C4-2B (cell line): ENCODE measurements at regions not wholly inside any gene's neighbourhood (a gene's known extent, or its start where the extent isn't known, plus 50 kb on each side); places are given as distances from the start of the nearest gene placed in this dataset.

ENCODE experiments used
- H3K27ac ChIP-seq: fragments of 450-650 bp; 2 replicates; pipeline ENCODE4 v1.5.1; 2017
- ZFX ChIP-seq: fragments of 450-650 bp; IDR thresholded peaks from 2 replicates; pipeline ENCODE4 v1.6.1; 2017
- TF ChIP-seq, protein P1 (sequence below): fragments of 450-650 bp; conservative IDR thresholded peaks from 2 replicates; pipeline ENCODE4 v1.5.1; 2017; ENCODE audit warnings: mild to moderate bottlenecking

DNA sequence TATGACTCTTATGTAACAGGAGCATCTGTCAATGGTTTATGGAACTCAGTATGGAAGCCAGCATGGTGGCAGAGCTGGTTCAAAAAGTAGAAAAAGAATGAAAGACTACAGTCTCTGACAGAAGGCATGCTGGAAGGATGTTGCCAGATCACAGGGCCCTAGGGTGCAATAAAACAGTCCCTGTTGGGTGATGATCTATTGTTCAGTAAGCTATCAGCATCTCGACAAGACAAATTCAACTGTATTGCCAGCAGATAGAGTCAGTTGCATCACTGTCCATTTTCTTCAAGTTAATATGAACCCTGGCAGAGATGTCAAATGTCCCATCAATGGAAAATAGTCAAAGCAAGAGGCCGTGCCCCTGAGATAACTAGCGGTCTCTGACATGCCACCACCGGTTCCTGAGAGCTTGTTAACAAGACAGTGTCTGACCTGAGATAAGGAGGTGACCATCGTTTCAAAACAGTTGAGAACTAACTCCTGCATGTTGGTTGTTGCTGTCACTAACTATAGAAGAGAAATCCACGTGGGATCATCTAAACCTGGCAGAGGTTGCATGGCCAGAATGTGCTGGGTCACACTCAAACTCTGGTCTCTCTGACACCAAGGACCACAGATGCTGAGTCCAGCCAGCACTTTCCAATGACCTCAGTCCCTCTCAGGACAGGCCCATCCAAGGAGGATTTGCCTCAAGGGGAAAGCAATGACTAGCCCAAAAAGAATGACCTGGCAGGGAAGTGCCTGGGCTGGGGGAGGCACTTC, 125.9 kb downstream of the RIPK4 start:
- TF ChIP-seq, protein P1, sequence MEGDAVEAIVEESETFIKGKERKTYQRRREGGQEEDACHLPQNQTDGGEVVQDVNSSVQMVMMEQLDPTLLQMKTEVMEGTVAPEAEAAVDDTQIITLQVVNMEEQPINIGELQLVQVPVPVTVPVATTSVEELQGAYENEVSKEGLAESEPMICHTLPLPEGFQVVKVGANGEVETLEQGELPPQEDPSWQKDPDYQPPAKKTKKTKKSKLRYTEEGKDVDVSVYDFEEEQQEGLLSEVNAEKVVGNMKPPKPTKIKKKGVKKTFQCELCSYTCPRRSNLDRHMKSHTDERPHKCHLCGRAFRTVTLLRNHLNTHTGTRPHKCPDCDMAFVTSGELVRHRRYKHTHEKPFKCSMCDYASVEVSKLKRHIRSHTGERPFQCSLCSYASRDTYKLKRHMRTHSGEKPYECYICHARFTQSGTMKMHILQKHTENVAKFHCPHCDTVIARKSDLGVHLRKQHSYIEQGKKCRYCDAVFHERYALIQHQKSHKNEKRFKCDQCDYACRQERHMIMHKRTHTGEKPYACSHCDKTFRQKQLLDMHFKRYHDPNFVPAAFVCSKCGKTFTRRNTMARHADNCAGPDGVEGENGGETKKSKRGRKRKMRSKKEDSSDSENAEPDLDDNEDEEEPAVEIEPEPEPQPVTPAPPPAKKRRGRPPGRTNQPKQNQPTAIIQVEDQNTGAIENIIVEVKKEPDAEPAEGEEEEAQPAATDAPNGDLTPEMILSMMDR, result no peak
- TF ChIP-seq ZFX, result no peak
- H3K27ac ChIP-seq, result no peak overlapping the region

DNA sequence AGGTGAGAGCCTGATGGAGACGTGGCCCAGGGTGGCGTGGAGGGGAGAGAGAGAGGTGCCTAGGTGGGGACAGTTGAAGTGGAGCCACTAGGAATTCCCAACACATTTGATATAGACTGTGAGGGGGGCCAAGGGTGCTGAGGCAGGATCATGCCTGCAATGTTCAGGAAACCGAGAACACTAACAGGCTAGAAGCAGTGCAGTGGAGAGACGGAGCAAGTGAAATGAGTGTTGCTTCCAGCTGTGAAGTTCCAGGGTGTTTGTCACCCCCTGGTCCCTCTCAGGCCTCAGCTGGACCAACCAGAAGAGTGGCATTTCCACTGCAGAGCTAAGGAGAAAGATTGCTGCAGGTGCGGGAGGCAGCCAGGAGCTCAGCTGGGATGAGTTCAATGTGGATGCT, 127.1 kb downstream of the RIPK4 start:
- no peak overlapping the region for H3K27ac ChIP-seq
- TF ChIP-seq ZFX, result no peak
- TF ChIP-seq, protein P1, result no peak

DNA sequence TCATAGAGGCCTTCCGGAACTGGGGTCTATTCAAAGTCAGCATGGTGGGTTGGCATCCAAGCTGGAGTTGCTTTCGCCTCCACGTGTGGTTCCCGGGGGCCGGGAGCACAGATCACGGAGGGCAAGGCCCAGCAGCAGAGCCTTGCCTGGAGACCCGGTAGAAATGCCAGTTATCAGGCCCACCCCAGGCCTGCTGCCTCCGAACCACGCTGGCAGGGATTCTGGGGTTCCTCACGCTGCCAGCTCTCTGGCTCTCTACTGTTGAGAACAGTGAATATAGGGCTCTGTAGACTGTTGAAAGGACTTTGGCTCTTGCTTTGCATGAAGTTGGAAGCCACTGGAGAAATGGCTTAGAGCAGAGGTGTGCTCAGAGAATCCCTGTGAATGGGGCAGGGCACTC, 127.5 kb downstream of the RIPK4 start:
- H3K27ac ChIP-seq, result no peak overlapping the region
- no peak for TF ChIP-seq ZFX
- TF ChIP-seq, protein P1, result no peak

DNA sequence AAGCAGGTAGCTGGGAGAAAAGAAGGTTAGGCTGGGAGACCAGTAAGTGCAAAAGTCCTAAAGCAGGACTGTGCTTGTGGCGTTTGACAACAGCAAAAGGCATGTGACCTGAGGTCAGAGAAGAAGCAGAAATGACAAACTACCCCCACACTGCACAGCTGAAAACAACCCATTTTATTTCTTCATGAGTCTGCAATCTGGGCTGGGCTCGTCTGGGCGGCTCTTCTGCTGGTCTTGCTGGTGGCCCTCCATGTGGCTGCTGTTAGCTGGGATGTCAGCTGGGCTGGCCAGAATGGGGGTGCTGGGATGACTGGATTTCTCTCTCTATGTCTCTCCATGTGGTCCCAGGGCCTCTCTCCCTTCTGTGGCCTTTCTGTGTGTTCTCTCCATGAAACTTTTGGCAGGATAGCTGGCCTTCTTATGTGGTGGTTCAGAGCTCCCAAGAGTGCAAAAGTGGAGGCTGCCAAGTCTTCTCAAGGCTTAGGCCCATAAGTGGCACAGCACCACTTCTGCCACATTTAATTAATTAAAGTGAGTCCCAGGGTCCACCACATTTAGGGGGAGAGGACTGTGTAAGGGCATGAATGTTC, 128.6 kb downstream of the RIPK4 start:
- no peak for TF ChIP-seq ZFX
- TF ChIP-seq, protein P1, result no peak
- no peak overlapping the region for H3K27ac ChIP-seq

DNA sequence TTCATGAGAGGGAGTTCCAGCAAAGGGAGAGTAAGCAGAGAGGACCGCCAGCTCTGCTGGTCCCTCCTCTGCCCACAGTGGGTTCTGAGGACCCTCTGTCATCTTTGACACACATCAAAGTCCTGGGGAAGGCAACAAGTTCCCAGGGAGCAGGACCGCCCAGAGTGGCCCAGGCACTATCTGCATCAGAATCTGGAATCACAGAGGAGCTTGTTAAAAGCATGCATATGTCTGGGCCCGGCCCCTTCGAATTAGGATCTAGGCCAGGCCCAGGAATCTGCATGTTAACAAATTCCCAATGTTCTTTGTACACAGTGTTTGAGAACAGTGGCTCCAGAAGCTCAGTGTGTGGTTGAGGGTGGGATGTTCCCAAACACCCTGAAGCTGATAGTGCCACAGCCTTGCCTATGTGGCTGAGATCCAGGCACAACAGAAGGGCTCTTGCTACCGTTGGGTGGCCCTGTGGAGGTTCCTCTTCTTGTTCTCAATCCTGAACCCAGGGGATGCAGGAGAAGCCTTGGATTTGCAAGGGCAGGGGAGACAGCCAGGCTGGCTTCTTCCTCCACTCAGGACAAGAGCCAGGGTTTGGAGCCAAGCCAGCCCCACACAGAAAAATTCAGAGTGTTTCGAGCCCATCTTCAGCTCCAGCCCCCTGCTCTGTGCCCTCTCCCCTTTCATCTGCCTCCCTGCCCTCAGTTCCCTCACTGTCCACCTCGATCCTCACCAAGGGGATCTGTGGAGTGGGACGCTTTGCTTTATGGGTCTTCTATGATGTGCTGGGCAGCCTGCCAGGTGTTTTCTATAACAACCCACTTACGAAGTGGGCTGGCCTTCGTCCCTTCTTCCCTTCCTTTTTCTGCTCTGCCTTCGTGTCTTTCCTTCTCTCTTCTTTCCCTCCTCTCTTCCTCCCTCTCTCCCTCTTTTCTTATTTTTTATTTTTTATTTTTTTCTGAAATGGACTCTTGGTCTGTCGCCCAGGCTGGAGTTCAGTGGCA, 129.0 kb upstream of the TMPRSS2 start:
- no peak for TF ChIP-seq ZFX
- TF ChIP-seq, protein P1, result no peak
- no peak overlapping the region for H3K27ac ChIP-seq

DNA sequence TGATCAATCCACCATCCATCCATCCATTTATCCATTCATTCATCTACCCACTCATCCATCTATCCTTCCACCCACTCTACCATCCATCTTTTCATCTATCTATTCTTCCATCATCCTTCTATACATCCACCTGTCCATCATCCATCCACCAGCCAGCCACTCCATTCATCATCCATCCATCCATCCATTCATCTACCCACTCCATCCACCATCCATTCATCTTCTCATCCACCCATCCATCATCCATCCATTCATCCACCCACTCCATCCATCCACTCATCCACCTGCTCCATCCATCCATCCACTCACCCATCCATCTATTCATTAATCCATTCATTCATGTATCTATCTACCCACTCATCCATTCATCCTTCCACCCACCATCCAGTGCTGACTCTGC, 127.9 kb upstream of the TMPRSS2 start:
- TF ChIP-seq, protein P1, result no peak
- TF ChIP-seq ZFX, result no peak
- H3K27ac ChIP-seq, result no peak overlapping the region

DNA sequence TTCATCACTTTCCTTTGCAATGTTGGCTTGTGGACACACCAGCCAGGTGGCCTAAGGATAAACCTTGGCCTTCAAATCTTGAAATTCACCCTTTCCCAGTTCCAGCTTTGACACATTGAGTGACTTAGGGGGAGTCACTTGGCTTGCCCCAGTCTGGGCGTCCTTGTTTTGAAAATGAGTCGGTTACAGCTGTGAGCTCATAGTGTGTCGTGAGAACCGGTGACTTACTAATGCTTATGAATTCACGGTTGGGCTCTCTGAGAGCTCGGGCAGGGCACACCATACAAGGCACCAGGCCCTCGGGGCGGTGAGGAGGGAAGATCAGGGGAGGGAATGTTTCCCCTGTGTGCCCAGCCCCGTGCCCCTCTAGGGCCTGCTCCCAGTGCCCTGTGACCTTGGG, 126.9 kb upstream of the TMPRSS2 start:
- no peak for TF ChIP-seq ZFX
- TF ChIP-seq, protein P1, result no peak

More for the DNA sequence above, 126.9 kb upstream of the TMPRSS2 start:
- no peak overlapping the region for H3K27ac ChIP-seq
